HG02571 (cell line): ENCODE measurements at regions not wholly inside any gene's neighbourhood (a gene's known extent, or its start where the extent isn't known, plus 50 kb on each side); places are given as distances from the start of the nearest gene placed in this dataset.
"Not testable (repeated sequence)": the region's sequence is repeated elsewhere in the genome, so short reads cannot be mapped to it uniquely, and the experiment has no call there.

Experiments used
- ATAC-seq: cut with Tn5 transposase; IDR thresholded peaks from one replicate; pipeline ENCODE4 v1.9.1; 2021; ENCODE audit warnings: mild to moderate bottlenecking, moderate library complexity; ENCODE audit not compliant: unreplicated experiment

DNA sequence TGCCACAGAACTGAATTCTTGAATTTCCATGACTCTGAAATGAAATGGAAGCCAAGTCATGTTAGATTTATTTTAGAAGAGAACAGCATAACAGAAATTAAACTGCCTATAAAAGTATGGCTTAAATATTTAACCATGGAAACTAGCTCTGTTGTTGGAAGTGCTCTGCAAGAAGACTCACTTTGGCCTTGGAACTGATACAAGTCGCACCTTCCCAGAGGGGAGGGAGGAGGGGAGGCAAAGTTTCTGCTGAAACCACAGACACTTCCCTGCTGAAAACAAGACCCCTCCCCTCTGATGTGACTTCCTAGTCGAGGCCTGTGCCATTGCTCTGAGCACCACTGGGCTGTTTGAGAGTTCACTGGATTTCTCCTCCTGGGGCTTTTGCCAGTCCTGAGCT lies 72.1 kb downstream of the OR13A1 start:
- no peak for ATAC-seq

DNA sequence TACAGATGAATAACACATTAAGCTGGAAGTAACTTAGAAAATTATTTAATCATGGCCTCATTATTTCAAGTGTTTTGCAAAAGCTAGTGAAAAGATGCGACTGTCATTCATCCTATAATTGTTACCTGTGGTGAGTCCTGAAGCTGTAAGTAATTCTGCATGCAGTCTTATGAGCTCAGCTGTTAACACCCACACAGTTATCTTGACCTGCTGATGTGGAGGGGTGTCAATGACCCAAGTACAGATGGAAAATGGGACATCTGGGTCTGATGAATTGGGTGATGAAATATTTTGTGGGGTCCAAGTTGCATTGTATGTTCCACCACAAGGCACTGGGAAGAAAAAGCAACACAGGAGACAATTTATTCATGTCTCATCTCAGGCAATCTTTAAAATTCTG lies 68.9 kb downstream of the OR13A1 start:
- ATAC-seq, result no peak

DNA sequence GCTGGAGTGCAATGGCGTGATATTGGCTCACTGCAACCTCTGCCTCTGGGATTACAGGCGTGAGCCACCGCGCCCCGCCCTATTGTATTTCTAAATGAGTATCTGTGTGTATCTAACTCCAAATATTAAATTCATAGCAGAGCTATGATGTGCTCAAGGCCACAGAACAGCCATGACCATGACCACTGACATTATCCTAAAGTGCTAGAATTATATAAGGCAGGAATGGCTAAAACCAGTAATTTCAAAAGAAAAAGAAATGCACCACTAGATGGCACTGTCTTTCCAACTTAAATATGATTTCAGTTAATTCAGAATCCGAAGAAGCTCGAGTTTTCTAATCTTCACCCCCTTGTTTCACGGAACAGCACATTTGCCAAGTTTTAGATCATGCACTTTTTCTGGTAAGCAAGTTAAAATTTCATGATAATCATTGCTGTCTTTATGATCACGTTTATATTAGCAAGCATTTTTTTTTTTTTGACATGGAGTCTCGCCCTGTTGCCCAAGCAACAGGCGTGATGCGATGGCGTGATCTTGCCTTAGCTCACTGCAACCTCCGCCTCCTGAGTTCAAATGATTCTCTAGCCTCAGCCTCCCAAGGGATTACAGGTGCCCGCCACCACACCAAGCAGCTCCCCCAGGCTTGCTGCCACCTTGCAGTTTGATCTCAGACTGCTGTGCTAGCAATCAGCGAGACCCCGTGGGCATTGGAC lies 65.3 kb downstream of the OR13A1 start:
- peak; percentile 46 for ATAC-seq

DNA sequence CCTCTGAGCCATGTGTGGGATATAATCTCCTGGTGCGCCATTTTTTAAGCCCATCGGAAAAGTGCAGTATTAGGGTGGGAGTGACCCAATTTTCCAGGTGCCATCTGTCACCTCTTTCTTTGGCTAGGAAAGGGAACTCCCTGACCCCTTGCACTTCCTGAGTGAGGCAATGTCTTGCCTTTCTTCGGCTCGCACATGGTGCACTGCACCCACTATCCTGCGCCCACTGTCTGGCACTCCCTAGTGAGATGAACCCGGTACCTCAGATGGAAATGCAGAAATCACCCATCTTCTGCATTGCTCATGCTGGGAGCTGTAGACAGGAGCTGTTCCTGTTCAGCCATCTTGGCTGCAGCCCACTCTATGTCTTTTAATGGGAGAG lies 64.7 kb downstream of the OR13A1 start:
- ATAC-seq, result not testable (repeated sequence)
